ENCODE measurements at regions not wholly inside any gene's neighbourhood (a gene's known extent, or its start where the extent isn't known, plus 50 kb on each side); places are given as distances from the start of the nearest gene placed in this dataset.
"Not testable (repeated sequence)": the region's sequence is repeated elsewhere in the genome, so short reads cannot be mapped to it uniquely, and the experiment has no call there.

GRCh38 chr3:181917027-181917426 lies 205.3 kb downstream of the SOX2 start:
- Histone ChIP-seq H3K4me3 (no peak overlapping the region), H3K36me3 (ENCODE audit: low read depth, missing control alignments) (no peaks in the 10 kb centered on the region), H3K27me3 (no peaks in the 10 kb centered on the region), H3K9me3 (no peaks in the 10 kb centered on the region), H3K27ac (no peak overlapping the region), H3K4me1 (no peaks in the 10 kb centered on the region)
- no peak for TF ChIP-seq POLR2A (IDR thresholded peaks at IDR 0.05)
- TF ChIP-seq, protein P1, sequence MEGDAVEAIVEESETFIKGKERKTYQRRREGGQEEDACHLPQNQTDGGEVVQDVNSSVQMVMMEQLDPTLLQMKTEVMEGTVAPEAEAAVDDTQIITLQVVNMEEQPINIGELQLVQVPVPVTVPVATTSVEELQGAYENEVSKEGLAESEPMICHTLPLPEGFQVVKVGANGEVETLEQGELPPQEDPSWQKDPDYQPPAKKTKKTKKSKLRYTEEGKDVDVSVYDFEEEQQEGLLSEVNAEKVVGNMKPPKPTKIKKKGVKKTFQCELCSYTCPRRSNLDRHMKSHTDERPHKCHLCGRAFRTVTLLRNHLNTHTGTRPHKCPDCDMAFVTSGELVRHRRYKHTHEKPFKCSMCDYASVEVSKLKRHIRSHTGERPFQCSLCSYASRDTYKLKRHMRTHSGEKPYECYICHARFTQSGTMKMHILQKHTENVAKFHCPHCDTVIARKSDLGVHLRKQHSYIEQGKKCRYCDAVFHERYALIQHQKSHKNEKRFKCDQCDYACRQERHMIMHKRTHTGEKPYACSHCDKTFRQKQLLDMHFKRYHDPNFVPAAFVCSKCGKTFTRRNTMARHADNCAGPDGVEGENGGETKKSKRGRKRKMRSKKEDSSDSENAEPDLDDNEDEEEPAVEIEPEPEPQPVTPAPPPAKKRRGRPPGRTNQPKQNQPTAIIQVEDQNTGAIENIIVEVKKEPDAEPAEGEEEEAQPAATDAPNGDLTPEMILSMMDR (IDR thresholded peaks at IDR 0.05), result no peak
- no peak for DNase-seq
- intact Hi-C loops (cut with DNase I; ENCODE audit: low total_unique reads), result no loop called here
- 86 to 94% methylated on average over 3 of the region's 3 CpGs for WGBS, 2 donors

DNA sequence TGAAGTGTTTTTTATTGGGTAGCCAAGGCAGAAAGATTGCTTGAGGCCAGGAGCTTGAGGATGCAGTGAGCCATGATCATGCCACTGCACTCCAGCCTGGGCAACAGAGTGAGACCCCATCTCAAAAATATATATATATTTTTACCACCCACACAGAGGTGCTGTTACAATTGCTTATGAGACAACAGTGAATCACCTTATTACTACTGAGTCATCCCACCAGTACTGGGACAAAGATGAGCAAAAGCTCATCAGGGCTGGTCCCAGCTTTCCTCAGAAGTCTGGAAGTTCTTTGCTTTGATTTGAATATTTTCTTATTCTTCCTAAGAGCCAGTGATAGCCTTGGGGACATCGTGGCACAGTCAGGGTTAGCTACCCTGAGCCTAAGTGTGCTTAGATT lies 207.7 kb downstream of the SOX2 start:
- WGBS, 2 donors, result 80 to 88% methylated on average over 1 of the region's 1 CpG
- no peak for DNase-seq
- intact Hi-C loops (cut with DNase I; ENCODE audit: low total_unique reads), result no loop called here
- no peaks in the 10 kb centered on the region for H3K9me3 ChIP-seq
- no peak overlapping the region for H3K4me3 ChIP-seq
- TF ChIP-seq, protein P1 (IDR thresholded peaks at IDR 0.05), result no peak
- no peak for TF ChIP-seq POLR2A (IDR thresholded peaks at IDR 0.05)
- H3K27me3 ChIP-seq, result no peaks in the 10 kb centered on the region
- H3K4me1 ChIP-seq, result no peaks in the 10 kb centered on the region
- no peak overlapping the region for H3K27ac ChIP-seq
- H3K36me3 ChIP-seq (ENCODE audit: low read depth, missing control alignments), result no peaks in the 10 kb centered on the region

DNA sequence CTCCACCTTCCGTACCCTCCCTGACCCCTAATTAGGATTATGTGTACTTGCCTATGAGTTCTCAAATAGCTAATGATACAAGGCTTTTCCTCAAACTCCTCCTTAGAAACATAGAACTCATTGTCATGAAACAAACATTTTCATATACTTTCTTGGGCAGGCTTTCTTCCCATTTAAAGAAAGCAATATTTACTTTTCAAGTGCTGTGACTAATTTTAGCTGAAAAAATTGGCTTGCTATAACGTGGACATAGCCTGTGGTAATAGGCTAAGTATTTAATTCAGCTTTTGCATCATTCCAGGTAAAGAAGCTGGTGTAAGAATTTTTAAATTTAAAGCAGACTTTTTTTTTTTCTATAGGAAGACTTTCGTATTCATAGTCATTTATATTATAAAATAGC lies 208.7 kb downstream of the SOX2 start:
- Histone ChIP-seq H3K4me1 (no peaks in the 10 kb centered on the region), H3K27ac (no peak overlapping the region), H3K27me3 (no peaks in the 10 kb centered on the region), H3K9me3 (no peaks in the 10 kb centered on the region), H3K4me3 (no peak overlapping the region), H3K36me3 (ENCODE audit: low read depth, missing control alignments) (no peaks in the 10 kb centered on the region)
- WGBS, 2 donors, result 74 to 82% methylated on average over 3 of the region's 3 CpGs
- intact Hi-C loops (cut with DNase I; ENCODE audit: low total_unique reads), result no loop called here
- DNase-seq, result no peak
- TF ChIP-seq, protein P1 (IDR thresholded peaks at IDR 0.05), result no peak
- TF ChIP-seq POLR2A (IDR thresholded peaks at IDR 0.05), result no peak

DNA sequence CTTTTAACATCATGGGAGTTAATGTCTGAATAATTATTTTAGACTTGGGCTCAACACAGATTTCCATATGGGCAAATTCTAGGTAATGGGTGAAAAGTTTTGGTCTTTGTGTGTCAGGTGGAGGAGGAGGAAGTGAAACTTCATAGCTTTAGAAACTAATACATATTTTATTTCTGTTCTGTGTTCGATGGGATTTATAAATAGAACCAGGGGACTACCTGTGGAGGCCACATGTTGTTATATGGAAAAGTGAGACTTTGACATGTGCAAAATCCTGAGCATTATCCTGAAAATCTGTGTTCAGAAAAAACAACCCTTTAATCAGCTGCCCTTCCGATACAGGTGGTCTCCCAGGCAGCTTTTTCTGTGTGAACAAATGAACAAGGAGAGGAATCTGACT lies 209.5 kb downstream of the SOX2 start:
- no peaks in the 10 kb centered on the region for H3K27me3 ChIP-seq
- no peak for DNase-seq
- WGBS, 2 donors, result 87% methylated on average over 2 of the region's 2 CpGs
- H3K4me3 ChIP-seq, result no peak overlapping the region
- H3K9me3 ChIP-seq, result no peaks in the 10 kb centered on the region
- intact Hi-C loops (cut with DNase I; ENCODE audit: low total_unique reads), result no loop called here
- H3K36me3 ChIP-seq (ENCODE audit: low read depth, missing control alignments), result no peaks in the 10 kb centered on the region
- H3K27ac ChIP-seq, result no peak overlapping the region
- no peaks in the 10 kb centered on the region for H3K4me1 ChIP-seq
- no peak for TF ChIP-seq POLR2A (IDR thresholded peaks at IDR 0.05)
- TF ChIP-seq, protein P1 (IDR thresholded peaks at IDR 0.05), result no peak

- H3K4me3 ChIP-seq, result peak overlapping the region; percentile 9 to 34
- H3K27me3 ChIP-seq; DNase-seq; H3K4me1 ChIP-seq; H3K36me3 ChIP-seq (ENCODE audit: low read depth, missing control alignments); intact Hi-C loops (cut with DNase I; ENCODE audit: low total_unique reads); H3K27ac ChIP-seq; H3K9me3 ChIP-seq: not testable (repeated sequence)
- WGBS, 2 donors, result 47 to 72% methylated on average over 11 to 33 of the region's 34 CpGs
Measured at GRCh38 chr3:181925841-181926240, 214.1 kb downstream of the SOX2 start.

Measured in testis (tissue), 2 donors.